ENCODE measurements at regions not wholly inside any gene's neighbourhood (a gene's known extent, or its start where the extent isn't known, plus 50 kb on each side); places are given as distances from the start of the nearest gene placed in this dataset.

DNA sequence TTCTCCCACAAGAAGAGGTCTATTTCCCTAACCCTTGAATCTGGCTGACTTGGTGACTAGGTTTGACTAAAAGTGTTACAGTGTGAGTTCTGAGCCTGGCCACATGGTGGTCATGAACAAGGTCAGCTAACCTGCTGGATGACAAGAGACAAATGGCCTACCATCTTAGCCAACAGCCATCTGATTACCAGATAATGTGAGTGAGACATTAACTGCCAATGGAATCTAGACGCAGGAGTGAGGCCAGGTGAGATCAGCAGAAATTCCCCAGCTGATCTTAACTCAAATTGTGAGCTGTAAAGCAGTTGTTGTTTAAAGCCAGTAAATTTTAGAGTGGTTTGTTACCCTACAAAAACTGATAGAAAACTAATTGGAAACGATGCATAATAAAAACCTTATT is 320.0 kb downstream of the BRINP2 start:
- no peak for DNase-seq (ENCODE audit: low spot score)
- Histone ChIP-seq H3K27ac (ENCODE audit: low read depth in 1 of 2, low read length in 2 of 2) (no peak overlapping the region), H3K36me3 (ENCODE audit: control insufficient read depth in 4 of 4, insufficient read depth in 3 of 4, low read depth in 1 of 4, low read length in 3 of 4) (no peaks in the 10 kb centered on the region), H3K9ac (ENCODE audit: low read depth in 1 of 2, low read length in 2 of 2) (no peak overlapping the region), H3K4me1 (ENCODE audit: control insufficient read depth in 4 of 4, insufficient read depth in 4 of 4, low read length in 3 of 4) (no peaks in the 10 kb centered on the region), H3K9me3 (ENCODE audit: control insufficient read depth in 4 of 4, low read length in 3 of 4) (peaks cover 0 to 3% (median 0%) of the 10 kb centered on the region in 4 donors), H3K4me3 (ENCODE audit: low read depth in 1 of 3, low read length in 3 of 3) (no peak overlapping the region), H3K27me3 (ENCODE audit: control insufficient read depth in 4 of 4, insufficient read depth in 4 of 4, low read length in 3 of 4) (no peaks in the 10 kb centered on the region)
- WGBS = 82% methylated on average over 2 of the region's 2 CpGs
- TF ChIP-seq, protein P1, sequence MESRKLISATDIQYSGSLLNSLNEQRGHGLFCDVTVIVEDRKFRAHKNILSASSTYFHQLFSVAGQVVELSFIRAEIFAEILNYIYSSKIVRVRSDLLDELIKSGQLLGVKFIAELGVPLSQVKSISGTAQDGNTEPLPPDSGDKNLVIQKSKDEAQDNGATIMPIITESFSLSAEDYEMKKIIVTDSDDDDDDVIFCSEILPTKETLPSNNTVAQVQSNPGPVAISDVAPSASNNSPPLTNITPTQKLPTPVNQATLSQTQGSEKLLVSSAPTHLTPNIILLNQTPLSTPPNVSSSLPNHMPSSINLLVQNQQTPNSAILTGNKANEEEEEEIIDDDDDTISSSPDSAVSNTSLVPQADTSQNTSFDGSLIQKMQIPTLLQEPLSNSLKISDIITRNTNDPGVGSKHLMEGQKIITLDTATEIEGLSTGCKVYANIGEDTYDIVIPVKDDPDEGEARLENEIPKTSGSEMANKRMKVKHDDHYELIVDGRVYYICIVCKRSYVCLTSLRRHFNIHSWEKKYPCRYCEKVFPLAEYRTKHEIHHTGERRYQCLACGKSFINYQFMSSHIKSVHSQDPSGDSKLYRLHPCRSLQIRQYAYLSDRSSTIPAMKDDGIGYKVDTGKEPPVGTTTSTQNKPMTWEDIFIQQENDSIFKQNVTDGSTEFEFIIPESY (IDR thresholded peaks at IDR 0.05) = no peak
- TF ChIP-seq, protein P2, sequence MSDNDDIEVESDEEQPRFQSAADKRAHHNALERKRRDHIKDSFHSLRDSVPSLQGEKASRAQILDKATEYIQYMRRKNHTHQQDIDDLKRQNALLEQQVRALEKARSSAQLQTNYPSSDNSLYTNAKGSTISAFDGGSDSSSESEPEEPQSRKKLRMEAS (IDR thresholded peaks at IDR 0.05) = no peak
- no peak for TF ChIP-seq EGR1 (IDR thresholded peaks at IDR 0.05; ENCODE audit: low read depth in 2 of 2)

DNA sequence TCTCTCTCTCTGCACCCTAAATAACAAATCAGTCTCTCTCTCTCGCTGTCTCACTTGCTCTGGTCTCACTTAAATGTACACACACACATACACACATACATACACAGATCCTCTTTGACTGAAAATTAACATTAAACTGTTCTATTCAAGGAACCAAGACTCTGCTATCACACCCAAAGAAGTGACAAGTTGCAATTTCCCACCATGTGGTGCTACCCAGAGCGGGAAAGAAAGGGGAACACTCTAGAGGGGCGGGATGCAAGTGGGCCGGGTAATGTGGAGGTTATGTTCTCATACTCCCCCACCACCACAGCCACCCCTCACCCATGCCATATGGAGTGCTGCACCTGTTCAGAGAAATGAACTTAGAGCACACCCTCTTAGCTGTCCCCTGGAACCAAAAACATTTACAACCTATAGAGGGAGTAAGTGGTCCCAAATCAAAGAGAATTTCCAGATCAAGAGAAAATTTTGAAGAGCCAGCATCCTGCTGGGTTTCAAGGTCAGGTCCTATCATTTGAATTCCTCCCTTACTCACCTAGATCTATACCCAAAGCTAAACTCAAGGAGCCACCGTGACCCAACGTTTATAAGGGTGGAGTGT is 319.4 kb downstream of the BRINP2 start:
- H3K9me3 ChIP-seq (ENCODE audit: control insufficient read depth in 4 of 4, low read length in 3 of 4) = peaks cover 0 to 1% (median 0%) of the 10 kb centered on the region in 4 donors
- H3K27me3 ChIP-seq (ENCODE audit: control insufficient read depth in 4 of 4, insufficient read depth in 4 of 4, low read length in 3 of 4) = no peaks in the 10 kb centered on the region
- no peak overlapping the region for H3K27ac ChIP-seq (ENCODE audit: low read depth in 1 of 2, low read length in 2 of 2)
- H3K36me3 ChIP-seq (ENCODE audit: control insufficient read depth in 4 of 4, insufficient read depth in 3 of 4, low read depth in 1 of 4, low read length in 3 of 4) = no peaks in the 10 kb centered on the region
- WGBS = 85% methylated on average over 6 of the region's 6 CpGs
- TF ChIP-seq NR2F2 (IDR thresholded peaks at IDR 0.05) = no peak
- no peak for TF ChIP-seq GABPA (IDR thresholded peaks at IDR 0.05 in 1 of 2, conservative IDR thresholded peaks at IDR 0.05 in 1 of 2)
- no peak for TF ChIP-seq RAD21 (IDR thresholded peaks at IDR 0.05)
- TF ChIP-seq FOXA2 (IDR thresholded peaks at IDR 0.05) = no peak
- TF ChIP-seq, protein P1 (IDR thresholded peaks at IDR 0.05) = no peak
- no peak for TF ChIP-seq SP1 (IDR thresholded peaks at IDR 0.05)
- no peak for TF ChIP-seq RXRA (IDR thresholded peaks at IDR 0.05)
- no peak for TF ChIP-seq TAF1 (conservative IDR thresholded peaks at IDR 0.05)
- no peak for TF ChIP-seq FOXA1 (IDR thresholded peaks at IDR 0.05)
- TF ChIP-seq, protein P3, sequence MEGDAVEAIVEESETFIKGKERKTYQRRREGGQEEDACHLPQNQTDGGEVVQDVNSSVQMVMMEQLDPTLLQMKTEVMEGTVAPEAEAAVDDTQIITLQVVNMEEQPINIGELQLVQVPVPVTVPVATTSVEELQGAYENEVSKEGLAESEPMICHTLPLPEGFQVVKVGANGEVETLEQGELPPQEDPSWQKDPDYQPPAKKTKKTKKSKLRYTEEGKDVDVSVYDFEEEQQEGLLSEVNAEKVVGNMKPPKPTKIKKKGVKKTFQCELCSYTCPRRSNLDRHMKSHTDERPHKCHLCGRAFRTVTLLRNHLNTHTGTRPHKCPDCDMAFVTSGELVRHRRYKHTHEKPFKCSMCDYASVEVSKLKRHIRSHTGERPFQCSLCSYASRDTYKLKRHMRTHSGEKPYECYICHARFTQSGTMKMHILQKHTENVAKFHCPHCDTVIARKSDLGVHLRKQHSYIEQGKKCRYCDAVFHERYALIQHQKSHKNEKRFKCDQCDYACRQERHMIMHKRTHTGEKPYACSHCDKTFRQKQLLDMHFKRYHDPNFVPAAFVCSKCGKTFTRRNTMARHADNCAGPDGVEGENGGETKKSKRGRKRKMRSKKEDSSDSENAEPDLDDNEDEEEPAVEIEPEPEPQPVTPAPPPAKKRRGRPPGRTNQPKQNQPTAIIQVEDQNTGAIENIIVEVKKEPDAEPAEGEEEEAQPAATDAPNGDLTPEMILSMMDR (IDR thresholded peaks at IDR 0.05; ENCODE audit: low read depth, low read length, missing input control) = no peak
- TF ChIP-seq HNF4A (conservative IDR thresholded peaks at IDR 0.05) = no peak
- no peak for TF ChIP-seq JUND (IDR thresholded peaks at IDR 0.05)
- no peak for TF ChIP-seq EGR1 (IDR thresholded peaks at IDR 0.05; ENCODE audit: low read depth in 2 of 2)
- TF ChIP-seq HNF4G (IDR thresholded peaks at IDR 0.05) = no peak
- no peak for TF ChIP-seq YY1 (IDR thresholded peaks at IDR 0.05)
- TF ChIP-seq, protein P4, sequence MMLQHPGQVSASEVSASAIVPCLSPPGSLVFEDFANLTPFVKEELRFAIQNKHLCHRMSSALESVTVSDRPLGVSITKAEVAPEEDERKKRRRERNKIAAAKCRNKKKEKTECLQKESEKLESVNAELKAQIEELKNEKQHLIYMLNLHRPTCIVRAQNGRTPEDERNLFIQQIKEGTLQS (IDR thresholded peaks at IDR 0.05) = no peak
- TF ChIP-seq, protein P5, sequence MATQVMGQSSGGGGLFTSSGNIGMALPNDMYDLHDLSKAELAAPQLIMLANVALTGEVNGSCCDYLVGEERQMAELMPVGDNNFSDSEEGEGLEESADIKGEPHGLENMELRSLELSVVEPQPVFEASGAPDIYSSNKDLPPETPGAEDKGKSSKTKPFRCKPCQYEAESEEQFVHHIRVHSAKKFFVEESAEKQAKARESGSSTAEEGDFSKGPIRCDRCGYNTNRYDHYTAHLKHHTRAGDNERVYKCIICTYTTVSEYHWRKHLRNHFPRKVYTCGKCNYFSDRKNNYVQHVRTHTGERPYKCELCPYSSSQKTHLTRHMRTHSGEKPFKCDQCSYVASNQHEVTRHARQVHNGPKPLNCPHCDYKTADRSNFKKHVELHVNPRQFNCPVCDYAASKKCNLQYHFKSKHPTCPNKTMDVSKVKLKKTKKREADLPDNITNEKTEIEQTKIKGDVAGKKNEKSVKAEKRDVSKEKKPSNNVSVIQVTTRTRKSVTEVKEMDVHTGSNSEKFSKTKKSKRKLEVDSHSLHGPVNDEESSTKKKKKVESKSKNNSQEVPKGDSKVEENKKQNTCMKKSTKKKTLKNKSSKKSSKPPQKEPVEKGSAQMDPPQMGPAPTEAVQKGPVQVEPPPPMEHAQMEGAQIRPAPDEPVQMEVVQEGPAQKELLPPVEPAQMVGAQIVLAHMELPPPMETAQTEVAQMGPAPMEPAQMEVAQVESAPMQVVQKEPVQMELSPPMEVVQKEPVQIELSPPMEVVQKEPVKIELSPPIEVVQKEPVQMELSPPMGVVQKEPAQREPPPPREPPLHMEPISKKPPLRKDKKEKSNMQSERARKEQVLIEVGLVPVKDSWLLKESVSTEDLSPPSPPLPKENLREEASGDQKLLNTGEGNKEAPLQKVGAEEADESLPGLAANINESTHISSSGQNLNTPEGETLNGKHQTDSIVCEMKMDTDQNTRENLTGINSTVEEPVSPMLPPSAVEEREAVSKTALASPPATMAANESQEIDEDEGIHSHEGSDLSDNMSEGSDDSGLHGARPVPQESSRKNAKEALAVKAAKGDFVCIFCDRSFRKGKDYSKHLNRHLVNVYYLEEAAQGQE (IDR thresholded peaks at IDR 0.05) = no peak
- TF ChIP-seq, protein P2 (IDR thresholded peaks at IDR 0.05) = no peak
- no peak for DNase-seq (ENCODE audit: low spot score)
- no peaks in the 10 kb centered on the region for H3K4me1 ChIP-seq (ENCODE audit: control insufficient read depth in 4 of 4, insufficient read depth in 4 of 4, low read length in 3 of 4)
- H3K4me3 ChIP-seq (ENCODE audit: low read depth in 1 of 3, low read length in 3 of 3) = no peak overlapping the region
- no peak overlapping the region for H3K9ac ChIP-seq (ENCODE audit: low read depth in 1 of 2, low read length in 2 of 2)
